Activated CD4-positive, alpha-beta T cell treated with anti-CD3 and anti-CD28 coated beads for 1 hour (primary cell): ENCODE measurements at regions not wholly inside any gene's neighbourhood (a gene's known extent, or its start where the extent isn't known, plus 50 kb on each side); places are given as distances from the start of the nearest gene placed in this dataset.
A peak's percentile ranks its signal among the peaks of the same experiment; 100 is the strongest.
"Not testable (repeated sequence)": the region's sequence is repeated elsewhere in the genome, so short reads cannot be mapped to it uniquely, and the experiment has no call there.

Experiments used
- DNase-seq: peaks from one replicate; pipeline ENCODE4 v3.0.0-alpha.2; 2020

DNA sequence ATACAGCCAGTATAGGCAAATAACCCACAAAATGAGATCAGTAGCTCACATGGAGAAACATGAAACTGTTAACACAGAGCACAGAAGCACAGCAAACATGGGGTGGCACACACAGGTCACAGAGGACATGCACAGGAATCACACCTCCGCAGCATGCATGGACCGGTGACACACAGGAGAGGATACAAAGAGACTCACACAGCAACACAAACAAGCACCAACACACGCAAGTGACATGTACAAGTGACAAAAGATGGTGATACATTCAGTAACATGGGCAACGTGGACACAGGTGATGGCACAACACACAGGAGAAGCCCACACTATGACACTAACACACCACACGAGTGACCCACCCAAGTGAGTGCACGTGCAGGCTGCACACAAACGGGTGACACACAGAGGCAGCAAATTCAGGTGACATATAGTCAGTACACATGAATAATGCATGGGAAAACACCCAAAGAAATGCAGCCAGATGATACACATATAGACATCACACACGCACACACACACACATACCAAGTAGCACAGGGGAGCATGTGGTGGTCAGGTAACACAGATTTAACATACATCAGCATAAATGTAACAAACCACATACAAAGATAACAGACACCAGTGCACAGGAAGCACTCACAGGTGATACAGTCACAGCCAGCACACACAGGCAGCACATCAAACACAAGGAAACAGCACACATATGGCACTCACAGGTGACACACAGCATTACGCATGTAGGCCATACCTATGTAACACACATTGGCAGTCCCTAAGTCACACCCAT lies 216.0 kb upstream of the SFSWAP start:
- no peak for DNase-seq

DNA sequence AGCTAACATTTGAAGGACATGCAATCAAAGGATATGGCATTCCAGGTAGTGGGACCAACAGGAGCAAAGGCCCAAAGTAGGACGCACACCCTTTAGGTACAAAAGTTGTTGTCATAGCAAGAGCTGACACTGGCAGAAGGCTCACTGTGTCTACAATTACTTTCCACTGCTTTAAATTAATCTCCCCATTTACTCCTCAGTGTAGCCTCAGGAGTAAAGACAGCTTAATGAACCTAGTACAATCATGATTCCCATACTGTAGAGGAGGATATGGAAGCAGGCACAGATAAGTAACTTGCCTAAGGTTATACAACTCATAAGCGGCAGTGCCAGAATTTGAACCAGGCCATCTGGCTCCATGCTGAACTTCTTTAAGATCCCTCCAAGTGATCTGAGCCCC lies 212.9 kb upstream of the SFSWAP start:
- DNase-seq = no peak

DNA sequence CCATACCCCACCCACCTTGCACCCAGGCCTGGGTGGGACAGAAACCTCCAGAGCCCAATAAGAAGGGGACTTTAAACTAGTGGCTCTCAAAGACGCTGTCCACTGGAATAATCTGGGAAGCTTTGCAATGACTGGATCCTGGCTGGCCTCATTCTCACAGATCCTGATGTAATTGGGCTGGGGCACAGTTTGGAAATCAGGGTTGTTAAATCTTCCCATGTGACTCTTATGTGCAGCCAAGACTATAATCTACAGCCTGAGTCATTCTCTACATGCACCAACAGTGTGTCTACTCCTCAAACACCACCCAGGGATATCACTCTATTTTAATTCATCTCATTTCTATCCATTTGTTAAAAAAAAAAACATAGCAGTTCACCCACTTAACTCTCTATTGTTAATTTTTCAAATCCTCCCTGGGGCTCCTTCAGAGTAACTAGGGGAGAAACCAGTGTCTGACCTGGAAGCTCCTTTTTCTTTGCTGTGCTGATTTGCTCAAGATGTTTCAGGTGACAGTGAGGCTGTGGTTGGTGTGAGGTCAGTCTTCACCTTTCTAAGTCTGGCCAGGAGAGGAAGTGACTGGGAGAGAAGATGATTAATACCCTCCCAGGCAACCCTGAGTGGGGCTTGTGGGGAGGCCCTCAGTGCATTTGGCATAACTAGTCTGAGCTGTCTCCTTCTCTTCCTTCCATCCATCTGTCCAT lies 211.6 kb upstream of the SFSWAP start:
- no peak for DNase-seq

DNA sequence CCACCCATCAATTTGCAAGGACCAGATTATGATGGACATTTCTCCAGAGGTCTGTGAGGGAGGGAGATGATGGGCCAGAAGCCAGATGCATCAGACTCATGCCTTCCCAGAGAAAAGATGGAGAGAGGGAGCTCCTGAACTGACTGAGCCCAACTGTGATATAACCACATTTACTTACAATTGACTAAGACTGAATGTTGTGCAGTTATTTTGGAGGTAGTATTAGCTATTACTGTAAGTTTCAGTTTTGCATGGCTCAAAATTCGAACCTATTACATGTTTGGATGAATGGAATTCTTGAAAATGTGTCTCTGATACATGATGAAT lies 211.1 kb upstream of the SFSWAP start:
- DNase-seq = no peak

DNA sequence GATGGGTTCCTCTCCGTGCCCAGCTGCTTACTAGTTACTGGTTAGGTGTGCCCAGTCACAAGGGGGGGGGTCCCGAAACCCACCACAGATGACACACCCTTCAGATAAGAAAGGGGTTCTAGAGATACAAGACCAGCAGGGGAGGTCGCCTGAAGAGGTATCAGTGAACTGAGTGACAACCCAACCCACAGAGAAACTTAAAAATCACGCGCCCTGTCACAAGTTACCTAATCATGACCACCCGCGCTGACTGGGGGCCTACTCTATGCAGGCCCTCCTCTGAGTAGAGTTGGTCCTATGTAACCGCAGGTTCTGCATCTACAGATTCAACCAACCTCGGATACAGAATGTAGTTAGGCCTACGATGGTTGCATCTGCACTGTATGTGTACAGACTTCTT lies 210.3 kb upstream of the SFSWAP start:
- no peak for DNase-seq

DNA sequence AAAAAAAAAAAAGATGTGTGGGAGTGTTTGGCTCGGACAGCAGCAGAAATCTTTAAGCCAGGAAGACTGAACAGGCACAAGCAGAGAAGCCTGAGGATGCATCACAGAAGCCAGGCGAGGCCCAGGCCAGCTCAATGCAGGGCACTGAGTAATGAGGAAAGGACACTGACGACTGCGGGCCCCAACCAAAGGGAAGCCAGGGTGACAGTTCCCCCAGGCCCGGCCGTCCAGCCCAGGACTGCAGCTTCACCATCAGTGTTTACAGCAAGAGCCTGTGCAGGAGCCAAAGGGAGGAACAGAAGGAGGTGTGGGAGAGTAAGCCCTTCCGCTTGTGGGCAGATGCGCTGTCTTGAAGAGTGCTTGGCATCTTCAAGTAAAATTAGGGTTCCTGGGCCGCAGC lies 205.3 kb upstream of the SFSWAP start:
- no peak for DNase-seq

DNA sequence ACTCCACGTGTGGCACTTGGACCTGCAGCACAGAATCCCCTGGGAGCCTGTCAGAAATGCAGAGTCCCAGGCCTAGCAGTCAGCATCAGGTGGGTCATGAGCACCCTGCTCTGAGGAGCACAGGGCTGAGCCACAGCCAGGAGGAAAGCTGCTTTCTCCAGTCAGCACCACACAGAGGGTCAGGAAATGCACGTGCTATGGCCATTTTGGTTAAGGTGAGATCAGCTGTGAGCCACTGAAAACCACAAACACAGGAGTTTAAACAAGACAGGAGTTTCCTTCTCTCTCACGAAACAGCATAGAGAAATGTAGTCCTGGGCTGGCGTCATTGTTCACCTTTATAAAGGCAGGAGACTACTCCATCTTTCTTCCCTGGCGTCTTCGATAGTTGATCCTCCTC lies 204.5 kb upstream of the SFSWAP start:
- DNase-seq = no peak

DNA sequence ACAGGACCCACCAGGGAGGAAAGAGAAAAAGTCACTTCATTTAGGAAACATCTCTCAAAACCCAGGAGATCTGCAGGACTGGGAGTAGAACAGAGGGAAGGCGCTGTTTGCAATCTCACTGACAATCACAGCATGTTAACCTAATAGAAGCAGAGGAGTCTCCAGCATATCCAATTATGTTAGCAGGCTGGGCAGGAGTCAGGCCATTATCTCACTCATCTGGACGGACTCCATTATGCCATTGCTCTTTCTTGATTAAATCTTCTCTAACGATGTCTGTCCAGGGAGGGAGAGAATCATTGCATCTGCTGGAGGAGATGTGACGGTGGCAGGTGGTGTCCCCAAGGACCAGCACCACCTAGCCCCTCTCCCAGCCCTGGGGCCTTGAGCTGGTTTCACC lies 203.8 kb upstream of the SFSWAP start:
- no peak for DNase-seq

DNA sequence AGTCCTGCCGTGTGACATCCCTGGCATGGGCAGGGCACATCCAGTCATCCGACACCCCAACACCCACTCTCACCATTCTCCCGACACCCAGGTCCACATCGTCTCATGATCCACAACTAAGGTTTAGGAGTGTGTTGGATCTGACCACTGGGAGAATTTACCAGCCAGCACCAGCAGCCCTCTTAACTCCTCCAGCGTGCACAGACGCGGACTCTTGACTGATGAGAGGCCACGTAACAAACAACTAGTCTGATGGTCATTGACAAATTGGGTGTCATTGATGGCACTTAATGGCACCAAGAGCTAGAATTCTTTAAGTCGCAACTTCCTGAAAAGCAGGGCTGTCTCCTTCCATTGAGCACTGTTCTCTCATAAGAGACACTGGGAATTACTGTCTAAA lies 203.0 kb upstream of the SFSWAP start:
- no peak for DNase-seq

DNA sequence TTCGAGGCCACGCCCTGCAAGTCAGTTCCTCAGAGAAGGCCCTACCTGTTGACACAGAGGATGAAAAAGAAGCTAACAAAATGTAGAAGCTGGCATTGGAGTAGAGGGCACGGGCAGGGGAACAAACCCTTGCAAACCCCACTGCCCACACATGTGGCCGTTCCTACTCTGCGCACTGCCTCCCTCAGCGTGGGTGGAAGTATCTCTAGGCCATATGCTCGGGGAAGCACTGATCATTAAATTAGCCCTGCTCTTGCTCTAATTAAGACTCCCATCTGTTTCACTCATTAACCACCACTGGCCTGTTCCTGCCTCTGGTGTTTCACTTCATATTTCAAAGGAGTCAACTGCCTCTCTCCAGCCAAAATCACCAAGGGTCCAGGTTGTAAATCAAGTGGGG lies 201.2 kb upstream of the SFSWAP start:
- no peak for DNase-seq

DNA sequence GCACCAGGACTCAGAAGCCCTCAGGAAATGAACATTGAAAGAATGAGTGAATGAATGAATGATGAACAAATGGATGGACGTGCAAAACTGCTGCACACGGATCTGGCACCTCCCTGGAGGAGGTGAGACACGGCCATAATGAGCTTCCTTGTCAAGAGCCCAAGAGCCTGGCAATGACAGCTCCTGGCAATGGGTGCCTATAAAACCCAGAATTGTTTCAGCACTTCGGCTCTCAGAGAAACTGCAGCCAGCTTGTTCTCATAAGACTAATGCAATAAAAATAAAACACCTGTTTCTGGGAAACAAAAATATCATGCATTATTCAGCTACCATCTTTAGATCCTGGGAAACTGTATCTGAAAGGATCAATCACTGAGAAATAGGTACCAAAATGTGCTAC lies 200.5 kb upstream of the SFSWAP start:
- no peak for DNase-seq

DNA sequence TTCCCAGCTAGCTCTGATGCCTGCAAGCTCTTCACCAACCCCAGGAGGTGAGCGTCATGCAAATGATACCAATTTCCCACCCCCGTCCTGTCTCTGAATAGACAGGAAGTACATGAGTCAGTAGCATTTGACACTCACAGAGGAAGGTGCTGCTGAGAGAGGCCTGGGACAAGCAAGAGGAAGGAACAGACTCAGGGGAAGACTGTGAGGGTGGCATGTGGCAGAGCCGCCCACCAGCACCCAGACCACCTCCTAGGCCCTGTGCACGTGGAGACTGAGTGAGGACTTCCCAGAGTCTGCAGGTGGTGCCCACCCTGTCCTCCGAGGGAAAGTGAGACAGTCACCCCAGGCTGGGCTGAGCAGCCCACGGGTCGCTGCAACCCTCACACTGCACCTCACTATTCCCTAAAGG lies 199.5 kb upstream of the SFSWAP start:
- DNase-seq = peak; percentile 23

DNA sequence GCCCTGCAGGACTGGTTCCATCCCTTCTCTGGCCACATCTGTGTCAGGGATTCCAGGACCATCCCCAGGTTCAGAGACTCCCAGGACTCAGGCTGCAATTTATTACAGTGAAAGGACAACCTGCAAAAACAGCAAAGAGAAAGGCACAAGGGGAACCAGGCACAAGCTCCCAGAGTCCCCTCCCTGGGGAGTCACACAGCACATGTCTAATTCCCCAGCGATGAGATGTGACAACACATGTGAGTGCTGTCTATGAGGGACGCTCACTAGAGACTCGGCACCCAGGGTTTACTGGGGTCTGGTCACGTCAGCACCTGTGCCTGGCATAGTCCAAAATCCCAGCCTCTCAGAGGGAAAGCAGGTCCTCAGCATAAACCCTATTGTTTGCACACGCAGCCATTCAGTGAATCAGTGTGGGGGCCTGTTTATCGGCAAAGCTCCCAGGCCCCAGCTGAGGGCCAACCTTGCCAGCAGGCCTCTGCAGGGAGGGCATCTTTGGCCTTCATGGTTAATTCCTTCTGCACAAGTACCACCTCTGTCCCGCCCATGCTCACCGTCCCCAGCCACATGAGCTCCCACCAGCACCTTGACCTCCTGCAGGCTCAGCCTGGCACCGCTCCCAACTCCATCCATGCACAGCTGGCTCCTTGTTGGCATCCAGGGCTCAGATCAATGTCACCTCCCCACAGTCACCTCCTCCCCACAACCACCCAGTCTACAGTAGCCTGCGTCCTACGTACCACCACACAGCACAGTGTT lies 198.9 kb upstream of the SFSWAP start:
- no peak for DNase-seq

DNA sequence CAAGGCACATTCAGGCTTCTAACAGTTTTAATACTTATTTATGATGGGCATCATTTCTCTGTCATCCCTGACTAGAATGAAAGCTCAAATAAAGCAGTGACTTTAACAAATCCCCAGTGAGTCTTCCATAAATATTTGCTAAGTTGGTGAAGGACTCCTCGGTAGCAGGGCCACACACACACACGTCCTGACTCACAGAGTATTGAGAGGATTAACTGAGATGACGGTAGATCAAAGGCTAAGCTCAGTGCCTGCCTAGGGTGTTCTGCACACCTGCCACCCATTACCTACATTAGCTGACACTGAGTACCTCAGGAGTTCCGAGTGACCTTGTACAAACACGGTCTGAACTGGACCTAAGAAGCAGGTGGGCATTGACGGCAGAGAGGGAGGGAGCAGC lies 197.3 kb upstream of the SFSWAP start:
- no peak for DNase-seq

DNA sequence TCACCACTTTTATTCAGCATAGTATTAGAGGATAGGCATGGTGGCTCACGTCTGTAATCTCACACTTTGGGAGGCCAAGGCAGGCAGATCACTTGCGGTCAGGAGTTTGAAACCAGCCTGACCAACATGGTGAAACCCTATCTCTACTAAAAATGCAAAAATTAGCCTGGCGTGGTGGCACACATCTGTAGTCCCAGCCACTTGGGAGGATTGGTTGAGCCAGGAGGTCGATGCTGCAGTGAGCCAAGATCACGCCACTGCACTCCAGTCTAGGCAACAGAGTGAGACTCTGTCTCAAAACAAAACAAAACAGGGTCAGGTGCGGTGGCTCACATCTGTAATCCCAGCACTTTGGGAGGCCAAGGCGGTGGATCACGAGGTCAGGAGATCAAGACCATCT lies 190.3 kb upstream of the SFSWAP start:
- DNase-seq = not testable (repeated sequence)

DNA sequence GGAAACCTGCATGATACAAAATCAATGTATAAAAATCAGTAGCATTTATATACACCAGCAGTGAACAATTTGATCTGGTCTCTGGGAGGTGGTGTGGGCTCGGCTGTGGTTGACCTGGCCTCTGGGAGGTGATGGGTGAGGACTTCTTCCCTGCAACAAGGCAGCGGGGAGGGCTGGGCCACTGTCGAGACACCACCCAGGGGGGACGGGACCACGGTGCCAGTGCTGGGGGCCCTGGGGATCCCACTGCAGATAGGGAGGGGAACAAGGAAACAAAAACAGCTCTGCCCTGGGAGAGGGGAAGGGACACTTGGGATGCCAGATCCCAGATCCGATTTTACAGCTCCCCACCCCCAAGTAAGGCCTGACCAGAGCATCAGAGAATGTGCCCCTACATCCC lies 189.6 kb upstream of the SFSWAP start:
- DNase-seq = no peak

DNA sequence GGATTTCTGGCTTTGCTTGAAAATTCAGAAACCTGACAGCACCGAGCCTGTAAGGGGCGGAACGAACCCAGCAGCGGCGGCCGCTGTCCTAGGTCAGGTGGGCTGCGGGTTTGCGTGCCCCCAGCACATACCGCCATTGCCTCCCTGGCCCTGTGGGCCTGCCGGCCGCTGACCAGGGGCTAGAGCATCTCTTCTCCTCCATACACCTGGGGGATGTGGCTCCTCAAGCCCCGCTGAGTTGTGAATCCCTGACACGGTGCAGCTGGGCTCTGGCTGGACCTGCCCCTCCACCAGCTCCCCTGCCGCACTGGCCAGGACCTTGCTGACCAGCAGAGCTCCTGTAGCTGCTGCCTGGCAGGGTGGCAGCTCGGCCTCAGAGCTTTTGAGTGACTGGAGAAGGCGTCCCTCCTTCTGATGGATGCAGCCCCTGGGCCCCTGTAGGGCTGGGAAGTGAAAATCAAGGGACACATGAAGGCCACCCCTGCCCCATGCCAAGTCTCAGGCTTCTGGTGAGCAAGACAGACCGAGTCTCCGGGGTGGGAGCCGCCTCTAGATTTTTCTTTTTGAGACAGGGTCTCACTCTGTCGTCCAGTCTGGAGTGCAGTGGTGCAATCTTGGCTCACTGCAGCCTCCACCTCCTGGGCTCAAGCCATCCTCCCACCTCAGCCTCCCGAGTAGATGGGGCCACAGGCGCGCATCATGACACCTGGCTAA lies 184.9 kb upstream of the SFSWAP start:
- DNase-seq = no peak

DNA sequence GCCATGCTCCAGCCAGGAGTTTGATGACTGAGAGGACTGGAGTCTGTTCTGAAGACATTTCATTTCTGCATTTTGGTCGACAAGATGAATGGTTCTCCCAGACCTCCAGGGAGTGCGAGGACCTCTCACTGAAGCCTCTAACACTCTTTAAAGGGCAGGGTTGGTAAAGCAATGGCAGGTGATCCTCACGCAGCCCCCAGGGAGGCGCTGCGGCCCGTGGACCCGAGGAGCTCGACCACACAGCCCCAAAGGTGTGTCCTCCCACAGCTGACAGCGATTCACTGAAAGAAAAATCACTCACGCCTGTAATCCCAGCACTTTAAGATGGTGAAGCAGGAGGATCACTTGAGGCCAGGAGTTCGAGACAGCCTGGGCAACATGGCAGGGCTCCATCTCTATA lies 183.8 kb upstream of the SFSWAP start:
- no peak for DNase-seq

DNA sequence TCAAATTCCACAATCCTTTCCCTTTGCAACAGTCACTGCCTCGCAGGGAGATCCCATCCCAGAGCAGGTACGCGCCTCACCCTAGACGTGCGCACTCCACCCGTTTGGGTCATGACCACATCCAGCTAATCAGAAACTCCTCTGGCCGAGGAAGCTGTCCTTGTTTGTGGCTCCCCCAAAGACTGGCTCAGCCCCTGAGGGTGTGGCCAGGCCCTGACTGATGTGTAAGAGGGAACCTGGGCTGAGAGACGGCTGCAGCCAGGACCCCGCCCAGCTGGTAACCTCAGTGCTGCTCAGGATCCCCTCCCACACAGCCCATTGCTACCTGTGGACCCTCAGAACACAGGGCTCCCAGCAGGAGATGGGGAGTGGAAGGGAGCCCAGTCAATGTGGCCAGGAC lies 183.2 kb upstream of the SFSWAP start:
- DNase-seq = no peak

DNA sequence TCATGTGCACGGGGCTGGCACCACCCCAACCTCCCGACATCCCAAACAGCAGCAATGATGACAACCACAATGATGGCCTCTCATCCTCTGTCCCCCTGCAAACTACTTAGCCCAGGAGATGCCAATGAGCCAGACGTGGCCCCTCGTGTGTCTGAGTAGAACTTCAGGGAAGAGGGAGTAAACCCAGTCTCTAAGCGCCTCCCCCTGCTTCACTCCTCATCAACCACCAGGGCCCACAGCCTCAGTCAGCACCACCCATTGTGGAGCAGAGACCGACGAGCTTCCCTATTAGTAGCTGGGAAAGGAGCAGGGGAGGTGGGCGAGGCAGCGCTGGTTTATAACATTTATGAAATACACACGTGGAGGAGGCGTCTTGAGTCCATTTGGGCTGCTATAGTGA lies 182.7 kb upstream of the SFSWAP start:
- no peak for DNase-seq

DNA sequence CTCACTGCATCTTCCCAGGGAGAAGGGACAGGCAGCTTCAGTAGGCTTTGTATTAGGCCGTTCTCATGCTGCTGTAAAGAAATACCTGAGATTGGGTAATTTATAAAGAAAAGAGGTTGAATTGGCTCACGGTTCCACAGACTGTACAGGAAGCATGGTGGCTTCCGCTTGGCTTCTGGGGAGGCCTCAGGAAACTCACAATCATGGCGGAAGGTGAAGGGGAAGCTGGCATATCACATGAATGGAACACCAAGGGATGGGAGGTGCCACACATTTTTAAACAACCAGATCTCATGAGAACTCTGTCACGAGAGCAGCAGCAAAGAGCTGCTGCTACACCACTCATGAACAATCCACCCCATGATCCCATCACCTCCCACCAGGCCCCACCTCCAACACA lies 182.2 kb upstream of the SFSWAP start:
- DNase-seq = no peak

DNA sequence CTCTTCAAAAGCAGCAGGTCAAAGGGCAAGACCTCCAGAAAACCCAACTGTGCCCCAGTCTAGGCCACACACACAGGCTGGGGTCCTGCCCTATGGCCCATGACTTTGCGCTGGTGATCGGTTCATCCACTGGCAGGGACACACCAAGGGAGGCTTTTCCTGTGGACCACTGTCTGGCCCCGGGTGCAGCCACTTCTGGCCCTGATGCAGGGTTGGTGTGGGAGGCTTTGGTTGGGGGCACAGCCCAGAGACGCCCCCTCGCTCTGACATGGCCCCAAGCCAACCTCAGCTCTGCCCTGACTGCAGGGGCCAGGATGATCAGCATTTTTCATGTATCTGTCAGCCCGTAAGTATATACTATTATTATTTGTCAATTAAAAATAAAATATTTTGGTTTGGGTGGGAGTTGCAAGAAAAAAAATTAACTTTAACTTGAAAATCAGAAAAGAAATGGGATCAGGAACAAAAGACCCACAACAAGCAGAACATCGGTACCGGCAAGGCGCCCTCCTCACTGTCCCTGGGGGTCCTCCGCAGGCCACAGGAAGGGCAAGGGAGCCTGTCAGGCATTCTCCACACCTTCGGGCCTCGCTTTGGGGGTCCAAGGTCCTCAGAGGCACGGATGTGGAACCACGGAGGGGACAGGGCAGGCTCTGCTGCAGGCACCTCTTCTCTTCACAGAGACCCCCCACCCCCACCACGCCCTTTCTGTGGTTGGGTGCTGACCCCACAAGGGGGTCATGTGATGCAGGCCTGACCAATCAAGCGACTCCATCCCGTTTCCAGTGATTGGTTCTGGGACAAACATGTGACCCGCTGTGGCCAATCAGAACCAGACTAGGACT lies 181.5 kb upstream of the SFSWAP start:
- DNase-seq = no peak

DNA sequence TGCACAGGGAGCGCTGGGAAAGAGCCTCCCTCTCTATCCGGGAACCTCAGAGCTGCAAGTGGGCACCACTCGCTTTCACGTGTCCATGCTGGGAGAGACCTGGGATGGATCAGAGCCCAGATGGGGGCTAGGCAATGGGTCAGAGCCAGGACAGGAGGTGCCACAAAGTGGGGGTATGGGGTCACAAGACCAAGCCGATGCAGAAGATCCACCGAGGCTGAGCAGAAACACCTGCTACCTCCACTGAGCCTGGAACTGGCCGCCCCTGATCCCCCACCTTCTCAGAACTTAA lies 180.9 kb upstream of the SFSWAP start:
- no peak for DNase-seq
